ENCODE measurements at regions not wholly inside any gene's neighbourhood (a gene's known extent, or its start where the extent isn't known, plus 50 kb on each side); places are given as distances from the start of the nearest gene placed in this dataset.

- TF ChIP-seq CTCF (IDR thresholded peaks at IDR 0.05), result no peak
- no peak for TF ChIP-seq POLR2AphosphoS5 (IDR thresholded peaks at IDR 0.05; ENCODE audit: low read depth, low read length)
- no peak for TF ChIP-seq TCF7L2 (IDR thresholded peaks at IDR 0.05; ENCODE audit: low read depth, low read length)
- TF ChIP-seq SIN3A (IDR thresholded peaks at IDR 0.05; ENCODE audit: borderline replicate concordance, insufficient read depth, low read depth, low read length), result no peak
Observed at GRCh38 chr22:44601189-44601588, 100.8 kb upstream of the PRR5 start.
